ENCODE measurements at regions not wholly inside any gene's neighbourhood (a gene's known extent, or its start where the extent isn't known, plus 50 kb on each side); places are given as distances from the start of the nearest gene placed in this dataset.

DNA sequence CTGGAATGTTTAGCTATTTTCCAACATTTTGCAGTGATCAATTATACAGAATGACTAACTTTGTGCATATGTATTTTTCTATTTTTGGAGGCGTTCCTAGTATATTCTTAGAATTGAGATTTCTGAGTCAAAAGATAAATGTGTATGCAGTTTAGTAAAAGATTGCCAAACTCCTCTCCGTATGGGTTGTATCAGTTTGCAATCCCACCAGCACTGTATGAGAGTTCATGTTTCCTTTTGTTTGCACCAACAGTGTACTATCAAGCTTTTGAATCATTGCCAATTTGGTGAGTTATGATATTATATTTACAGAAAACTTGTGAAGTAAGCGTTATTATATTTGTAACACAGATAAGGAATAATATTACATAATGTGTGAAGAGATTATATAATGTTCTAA lies 658.7 kb downstream of the JRKL start:
- Mint-ChIP-seq H3K27me3 (no peaks in the 10 kb centered on the region), H3K9me3 (ENCODE audit: insufficient read depth) (peaks cover 2% of the 10 kb centered on the region), H3K4me3 (no peak overlapping the region), H3K4me1 (no peaks in the 10 kb centered on the region), H3K27ac (no peak overlapping the region)
- H3K27me3 ChIP-seq (replicated peaks in 1 of 4; ENCODE audit: control extremely low read depth in 1 of 4, control insufficient read depth in 3 of 4, insufficient read depth in 4 of 4, low read length in 3 of 4): no peaks in the 10 kb centered on the region
- H3K4me1 ChIP-seq (ENCODE audit: control insufficient read depth in 2 of 2, insufficient read depth in 2 of 2, low read length in 2 of 2): no peaks in the 10 kb centered on the region
- no peaks in the 10 kb centered on the region for H4K20me1 ChIP-seq (ENCODE audit: control insufficient read depth, insufficient read depth, low read length, poor library complexity, severe bottlenecking)
- H3K9ac ChIP-seq (ENCODE audit: low read length): no peak overlapping the region
- no peaks in the 10 kb centered on the region for H3K36me3 ChIP-seq (replicated peaks in 1 of 2; ENCODE audit: control extremely low read depth in 1 of 2, control insufficient read depth in 1 of 2, extremely low read depth in 1 of 2, insufficient read depth in 2 of 2, low read length in 1 of 2)
- H3K4me3 ChIP-seq (ENCODE audit: control extremely low read depth in 1 of 5, extremely low read depth in 1 of 5, insufficient read depth in 1 of 5, low read depth in 2 of 5, low read length in 4 of 5): no peak overlapping the region
- ATAC-seq (ENCODE audit: low read depth) (no peak), DNase-seq (no peak)
- H3K79me2 ChIP-seq (ENCODE audit: control insufficient read depth, insufficient read depth, low read length): no peaks in the 10 kb centered on the region
- no peak overlapping the region for H3K27ac ChIP-seq (ENCODE audit: low read length in 2 of 2)
- ChIA-PET POLR2A (no interaction called here), CTCF (no interaction called here)
- H2AFZ ChIP-seq (ENCODE audit: insufficient read depth, low read depth, low read length, poor library complexity, severe bottlenecking): no peak overlapping the region
- intact Hi-C loops (cut with micrococcal nuclease): no loop called here
- WGBS (ENCODE audit: insufficient coverage): no CpG with 5 or more reads among the region's 3 CpGs
- no peaks in the 10 kb centered on the region for H3K9me3 ChIP-seq (ENCODE audit: control extremely low read depth in 1 of 3, control insufficient read depth in 2 of 3, insufficient read depth in 1 of 3, low read length in 2 of 3)
- no peak overlapping the region for H3K4me2 ChIP-seq (replicated peaks; ENCODE audit: low read depth, low read length, poor library complexity, severe bottlenecking)
- TF ChIP-seq EZH2 (IDR thresholded peaks at IDR 0.05; ENCODE audit: borderline replicate concordance, insufficient read depth, low read depth, low read length, poor library complexity, severe bottlenecking): no peak
- TF ChIP-seq, protein P1, sequence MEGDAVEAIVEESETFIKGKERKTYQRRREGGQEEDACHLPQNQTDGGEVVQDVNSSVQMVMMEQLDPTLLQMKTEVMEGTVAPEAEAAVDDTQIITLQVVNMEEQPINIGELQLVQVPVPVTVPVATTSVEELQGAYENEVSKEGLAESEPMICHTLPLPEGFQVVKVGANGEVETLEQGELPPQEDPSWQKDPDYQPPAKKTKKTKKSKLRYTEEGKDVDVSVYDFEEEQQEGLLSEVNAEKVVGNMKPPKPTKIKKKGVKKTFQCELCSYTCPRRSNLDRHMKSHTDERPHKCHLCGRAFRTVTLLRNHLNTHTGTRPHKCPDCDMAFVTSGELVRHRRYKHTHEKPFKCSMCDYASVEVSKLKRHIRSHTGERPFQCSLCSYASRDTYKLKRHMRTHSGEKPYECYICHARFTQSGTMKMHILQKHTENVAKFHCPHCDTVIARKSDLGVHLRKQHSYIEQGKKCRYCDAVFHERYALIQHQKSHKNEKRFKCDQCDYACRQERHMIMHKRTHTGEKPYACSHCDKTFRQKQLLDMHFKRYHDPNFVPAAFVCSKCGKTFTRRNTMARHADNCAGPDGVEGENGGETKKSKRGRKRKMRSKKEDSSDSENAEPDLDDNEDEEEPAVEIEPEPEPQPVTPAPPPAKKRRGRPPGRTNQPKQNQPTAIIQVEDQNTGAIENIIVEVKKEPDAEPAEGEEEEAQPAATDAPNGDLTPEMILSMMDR (IDR thresholded peaks at IDR 0.05): no peak

DNA sequence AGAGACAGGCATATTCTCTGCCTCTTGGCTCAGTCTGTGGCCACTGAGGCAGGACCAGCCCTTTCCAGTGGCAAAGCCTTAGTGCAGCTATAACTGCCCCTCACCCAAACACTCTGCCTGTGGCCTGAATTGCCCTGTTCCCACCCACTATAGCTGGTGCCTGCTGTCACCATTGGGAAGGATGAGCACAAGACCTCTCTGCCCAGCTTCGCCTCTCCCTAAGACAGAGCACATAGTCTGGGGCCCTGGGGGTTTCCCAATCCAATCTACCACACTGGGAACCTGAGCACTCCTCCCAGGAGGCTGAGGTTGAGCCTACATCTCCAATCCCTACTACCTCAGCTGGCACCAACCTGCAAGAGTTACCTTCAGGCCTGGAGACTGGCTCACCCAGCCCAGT lies 670.4 kb downstream of the JRKL start:
- Mint-ChIP-seq H3K27me3 (no peaks in the 10 kb centered on the region), H3K9me3 (ENCODE audit: insufficient read depth) (peaks cover 16% of the 10 kb centered on the region), H3K4me3 (no peak overlapping the region), H3K4me1 (no peaks in the 10 kb centered on the region), H3K27ac (no peak overlapping the region)
- ChIA-PET POLR2A (no interaction called here), CTCF (no interaction called here)
- H3K27me3 ChIP-seq (replicated peaks in 1 of 4; ENCODE audit: control extremely low read depth in 1 of 4, control insufficient read depth in 3 of 4, insufficient read depth in 4 of 4, low read length in 3 of 4): no peaks in the 10 kb centered on the region
- H3K4me1 ChIP-seq (ENCODE audit: control insufficient read depth in 2 of 2, insufficient read depth in 2 of 2, low read length in 2 of 2): no peaks in the 10 kb centered on the region
- no peak overlapping the region for H2AFZ ChIP-seq (ENCODE audit: insufficient read depth, low read depth, low read length, poor library complexity, severe bottlenecking)
- no peak for DNase-seq
- no peaks in the 10 kb centered on the region for H3K36me3 ChIP-seq (replicated peaks in 1 of 2; ENCODE audit: control extremely low read depth in 1 of 2, control insufficient read depth in 1 of 2, extremely low read depth in 1 of 2, insufficient read depth in 2 of 2, low read length in 1 of 2)
- no peak overlapping the region for H3K4me2 ChIP-seq (replicated peaks; ENCODE audit: low read depth, low read length, poor library complexity, severe bottlenecking)
- 88% methylated on average over 1 of the region's 1 CpG for WGBS (ENCODE audit: insufficient coverage)
- no peak for TF ChIP-seq EZH2 (IDR thresholded peaks at IDR 0.05; ENCODE audit: borderline replicate concordance, insufficient read depth, low read depth, low read length, poor library complexity, severe bottlenecking)
- TF ChIP-seq, protein P1 (IDR thresholded peaks at IDR 0.05): no peak
- no peaks in the 10 kb centered on the region for H3K79me2 ChIP-seq (ENCODE audit: control insufficient read depth, insufficient read depth, low read length)
- no peak overlapping the region for H3K27ac ChIP-seq (ENCODE audit: low read length in 2 of 2)
- no peak overlapping the region for H3K4me3 ChIP-seq (ENCODE audit: control extremely low read depth in 1 of 5, extremely low read depth in 1 of 5, insufficient read depth in 1 of 5, low read depth in 2 of 5, low read length in 4 of 5)
- H3K9ac ChIP-seq (ENCODE audit: low read length): no peak overlapping the region
- H3K9me3 ChIP-seq (ENCODE audit: control extremely low read depth in 1 of 3, control insufficient read depth in 2 of 3, insufficient read depth in 1 of 3, low read length in 2 of 3): peaks cover 0 to 13% (median 0%) of the 10 kb centered on the region in 3 donors
- intact Hi-C loops (cut with micrococcal nuclease): no loop called here
- no peaks in the 10 kb centered on the region for H4K20me1 ChIP-seq (ENCODE audit: control insufficient read depth, insufficient read depth, low read length, poor library complexity, severe bottlenecking)
- no peak for ATAC-seq (ENCODE audit: low read depth)
